NCI-H187 (cell line): ENCODE measurements at regions not wholly inside any gene's neighbourhood (a gene's known extent, or its start where the extent isn't known, plus 50 kb on each side); places are given as distances from the start of the nearest gene placed in this dataset.

Source experiments
- DNase-seq, 2 experiments: peaks; one replicate each; lab custom pipeline; 2025; lab: John Stamatoyannopoulos, UW

GRCh38 chr10:111515706-111516105, 438.9 kb downstream of the ADRA2A start:
- DNase-seq, result no peak

GRCh38 chr10:111516144-111516543, 439.3 kb downstream of the ADRA2A start:
- DNase-seq, result no peak

- DNase-seq, result no peak
These were observed 445.3 kb downstream of the ADRA2A start for GRCh38 chr10:111522141-111522540.

GRCh38 chr10:111522551-111522950, 445.7 kb downstream of the ADRA2A start:
- no peak for DNase-seq

GRCh38 chr10:111523016-111523415, 446.2 kb downstream of the ADRA2A start:
- DNase-seq, result no peak

GRCh38 chr10:111524134-111524533, 447.3 kb downstream of the ADRA2A start:
- DNase-seq, result no peak

- no peak for DNase-seq
These were observed 448.9 kb downstream of the ADRA2A start for GRCh38 chr10:111525696-111526095.

GRCh38 chr10:111531690-111532089, 454.9 kb downstream of the ADRA2A start:
- DNase-seq, result no peak

GRCh38 chr10:111532139-111532538, 455.3 kb downstream of the ADRA2A start:
- DNase-seq, result no peak

- no peak for DNase-seq
These were observed 462.4 kb downstream of the ADRA2A start for GRCh38 chr10:111539246-111539645.

GRCh38 chr10:111543854-111544253, 467.0 kb downstream of the ADRA2A start:
- no peak for DNase-seq

- DNase-seq, result no peak
These were observed 469.2 kb downstream of the ADRA2A start for GRCh38 chr10:111545861-111546605.

- no peak for DNase-seq
These were observed 471.4 kb downstream of the ADRA2A start for GRCh38 chr10:111548084-111548726.

GRCh38 chr10:111551001-111551400, 474.2 kb downstream of the ADRA2A start:
- no peak for DNase-seq

GRCh38 chr10:111556666-111557065, 479.8 kb downstream of the ADRA2A start:
- DNase-seq, result no peak

GRCh38 chr10:111558211-111558610, 481.4 kb downstream of the ADRA2A start:
- DNase-seq, result no peak

- no peak for DNase-seq
These were observed 483.2 kb downstream of the ADRA2A start for GRCh38 chr10:111560027-111560426.

- DNase-seq, result no peak
These were observed 484.3 kb downstream of the ADRA2A start for GRCh38 chr10:111561124-111561523.

- DNase-seq, result no peak
These were observed 488.7 kb downstream of the ADRA2A start for GRCh38 chr10:111565542-111565941.

GRCh38 chr10:111578076-111578475, 501.2 kb downstream of the ADRA2A start:
- no peak for DNase-seq

- DNase-seq, result no peak
These were observed 502.6 kb downstream of the ADRA2A start for GRCh38 chr10:111579473-111579872.

- DNase-seq, result no peak
These were observed 513.9 kb downstream of the ADRA2A start for GRCh38 chr10:111590703-111591102.

GRCh38 chr10:111593578-111593977, 516.7 kb downstream of the ADRA2A start:
- DNase-seq, result no peak

GRCh38 chr10:111595173-111595572, 518.3 kb downstream of the ADRA2A start:
- no peak for DNase-seq
